ENCODE measurements at regions not wholly inside any gene's neighbourhood (a gene's known extent, or its start where the extent isn't known, plus 50 kb on each side); places are given as distances from the start of the nearest gene placed in this dataset.
"Not testable (repeated sequence)": the region's sequence is repeated elsewhere in the genome, so short reads cannot be mapped to it uniquely, and the experiment has no call there.

GRCh38 chr4:79678472-79679202 lies 270.6 kb upstream of the GK2 start:
- no peak for ATAC-seq (ENCODE audit: poor library complexity)
- no peak for DNase-seq
- no peak for TF ChIP-seq CTCF (IDR thresholded peaks at IDR 0.05)
- Histone ChIP-seq H3K4me1 (ENCODE audit: insufficient read depth, low read length) (no peaks in the 10 kb centered on the region), H3K4me3 (ENCODE audit: low read length) (no peak overlapping the region), H3K27me3 (ENCODE audit: control insufficient read depth in 1 of 2, insufficient read depth in 2 of 2, low read length in 2 of 2) (no peaks in the 10 kb centered on the region), H3K9me3 (ENCODE audit: control insufficient read depth in 1 of 2, insufficient read depth in 1 of 2, low read length in 2 of 2) (no peaks in the 10 kb centered on the region), H3K36me3 (ENCODE audit: insufficient read depth, low read length) (no peaks in the 10 kb centered on the region), H3K27ac (ENCODE audit: low read depth in 1 of 2, low read length in 2 of 2) (no peak overlapping the region)
- Mint-ChIP-seq H3K4me1 (ENCODE audit: low read depth) (no peaks in the 10 kb centered on the region), H3K27me3 (no peaks in the 10 kb centered on the region), H3K9me3 (peaks cover 1% of the 10 kb centered on the region), H3K4me3 (no peak overlapping the region), H3K36me3 (ENCODE audit: low read depth) (no peaks in the 10 kb centered on the region), H3K27ac (no peak overlapping the region)
- intact Hi-C loops (cut with DNase I, micrococcal nuclease): no loop called here
- CTCF ChIA-PET: interaction anchor here (0.9 kb wide), 1 partner anchor 9 kb away, joined by 3 read pairs; no protein-coding TSS in a partner anchor
- POLR2A ChIA-PET: no interaction called here

GRCh38 chr4:79676705-79677104 lies 268.7 kb upstream of the GK2 start:
- Mint-ChIP-seq H3K4me3 (no peak overlapping the region), H3K27me3 (no peaks in the 10 kb centered on the region), H3K27ac (no peak overlapping the region), H3K9me3 (peaks cover 11% of the 10 kb centered on the region), H3K36me3 (ENCODE audit: low read depth) (no peaks in the 10 kb centered on the region), H3K4me1 (ENCODE audit: low read depth) (no peaks in the 10 kb centered on the region)
- intact Hi-C loops (cut with DNase I, micrococcal nuclease): no loop called here
- DNase-seq: no peak
- no peaks in the 10 kb centered on the region for H3K36me3 ChIP-seq (ENCODE audit: insufficient read depth, low read length)
- no peak overlapping the region for H3K27ac ChIP-seq (ENCODE audit: low read depth in 1 of 2, low read length in 2 of 2)
- no peak for TF ChIP-seq CTCF (IDR thresholded peaks at IDR 0.05)
- ATAC-seq (ENCODE audit: poor library complexity): no peak
- no peaks in the 10 kb centered on the region for H3K9me3 ChIP-seq (ENCODE audit: control insufficient read depth in 1 of 2, insufficient read depth in 1 of 2, low read length in 2 of 2)
- ChIA-PET POLR2A (no interaction called here), CTCF (no interaction called here)
- H3K4me1 ChIP-seq (ENCODE audit: insufficient read depth, low read length): no peaks in the 10 kb centered on the region
- H3K4me3 ChIP-seq (ENCODE audit: low read length): no peak overlapping the region
- H3K27me3 ChIP-seq (ENCODE audit: control insufficient read depth in 1 of 2, insufficient read depth in 2 of 2, low read length in 2 of 2): no peaks in the 10 kb centered on the region

GRCh38 chr4:79674906-79675305 lies 266.9 kb upstream of the GK2 start:
- CTCF ChIA-PET: interaction anchor here (0.7 kb wide), 1 partner anchor 628 kb away, joined by 3 read pairs; no protein-coding TSS in a partner anchor
- H3K36me3 ChIP-seq (ENCODE audit: insufficient read depth, low read length); H3K36me3 Mint-ChIP-seq (ENCODE audit: low read depth); H3K4me1 ChIP-seq (ENCODE audit: insufficient read depth, low read length); POLR2A ChIA-PET; H3K4me3 ChIP-seq (ENCODE audit: low read length); H3K4me3 Mint-ChIP-seq; H3K4me1 Mint-ChIP-seq (ENCODE audit: low read depth); intact Hi-C loops (cut with DNase I, micrococcal nuclease); H3K27ac ChIP-seq (ENCODE audit: low read depth in 1 of 2, low read length in 2 of 2); H3K27me3 ChIP-seq (ENCODE audit: control insufficient read depth in 1 of 2, insufficient read depth in 2 of 2, low read length in 2 of 2); H3K27ac Mint-ChIP-seq; H3K27me3 Mint-ChIP-seq; ATAC-seq (ENCODE audit: poor library complexity); H3K9me3 ChIP-seq (ENCODE audit: control insufficient read depth in 1 of 2, insufficient read depth in 1 of 2, low read length in 2 of 2); DNase-seq: not testable (repeated sequence)
- H3K9me3 Mint-ChIP-seq: peaks cover 21% of the 10 kb centered on the region

GRCh38 chr4:79673898-79674297 lies 265.9 kb upstream of the GK2 start:
- peaks cover 0 to 6% of the 10 kb centered on the region in 2 experiments for H3K9me3 ChIP-seq (ENCODE audit: control insufficient read depth in 1 of 2, insufficient read depth in 1 of 2, low read length in 2 of 2)
- intact Hi-C loops (cut with DNase I, micrococcal nuclease): no loop called here
- ATAC-seq (ENCODE audit: poor library complexity) (no peak), DNase-seq (no peak)
- H3K4me3 ChIP-seq (ENCODE audit: low read length): no peak overlapping the region
- no peak overlapping the region for H3K27ac Mint-ChIP-seq
- no peaks in the 10 kb centered on the region for H3K4me1 ChIP-seq (ENCODE audit: insufficient read depth, low read length)
- ChIA-PET CTCF (no interaction called here), POLR2A (no interaction called here)
- TF ChIP-seq CTCF (IDR thresholded peaks at IDR 0.05): no peak
- peaks cover 25% of the 10 kb centered on the region for H3K9me3 Mint-ChIP-seq
- H3K27ac ChIP-seq (ENCODE audit: low read depth in 1 of 2, low read length in 2 of 2): no peak overlapping the region
- H3K4me3 Mint-ChIP-seq: no peak overlapping the region
- no peaks in the 10 kb centered on the region for H3K4me1 Mint-ChIP-seq (ENCODE audit: low read depth)
- H3K36me3 Mint-ChIP-seq (ENCODE audit: low read depth): no peaks in the 10 kb centered on the region
- no peaks in the 10 kb centered on the region for H3K27me3 Mint-ChIP-seq
- no peaks in the 10 kb centered on the region for H3K27me3 ChIP-seq (ENCODE audit: control insufficient read depth in 1 of 2, insufficient read depth in 2 of 2, low read length in 2 of 2)
- H3K36me3 ChIP-seq (ENCODE audit: insufficient read depth, low read length): no peaks in the 10 kb centered on the region
